ENCODE measurements at regions not wholly inside any gene's neighbourhood (a gene's known extent, or its start where the extent isn't known, plus 50 kb on each side); places are given as distances from the start of the nearest gene placed in this dataset.

- TF ChIP-seq NFRKB (IDR thresholded peaks at IDR 0.05) (no peak), SUZ12 (IDR thresholded peaks at IDR 0.05) (no peak), ELF4 (IDR thresholded peaks at IDR 0.05) (no peak), SP1 (IDR thresholded peaks at IDR 0.05) (no peak), FOXM1 (IDR thresholded peaks at IDR 0.05; ENCODE audit: borderline replicate concordance) (no peak), FOXK2 (IDR thresholded peaks at IDR 0.05) (no peak), LEF1 (IDR thresholded peaks at IDR 0.05; ENCODE audit: borderline replicate concordance) (no peak), BHLHE40 (IDR thresholded peaks at IDR 0.05; ENCODE audit: borderline replicate concordance) (no peak), PKNOX1 (IDR thresholded peaks at IDR 0.05) (no peak), TARDBP (IDR thresholded peaks at IDR 0.05) (no peak)
Measured at GRCh38 chr20:1830240-1830639, 65.0 kb upstream of the SIRPA start.

All from HEK293T (cell line).